NB4 (cell line): ENCODE measurements at regions not wholly inside any gene's neighbourhood (a gene's known extent, or its start where the extent isn't known, plus 50 kb on each side); places are given as distances from the start of the nearest gene placed in this dataset.

Experiments
- DNase-seq: peaks from one replicate; pipeline ENCODE4 v3.0.0; 2010; ENCODE audit warnings: low read depth
- H3K4me3 ChIP-seq: one replicate; pipeline ENCODE4 v1.5.1; 2011; ENCODE audit warnings: mild to moderate bottlenecking, low read depth, low read length, moderate library complexity
- MYC ChIP-seq: IDR thresholded peaks from 2 replicates; pipeline ENCODE4 v1.6.1; 2011; ENCODE audit warnings: low read depth, low read length
- POLR2A ChIP-seq: IDR thresholded peaks from 2 replicates; pipeline ENCODE4 v1.6.1; 2011; ENCODE audit warnings: mild to moderate bottlenecking; ENCODE audit not compliant: insufficient read length; ENCODE audit errors: extremely low read depth
- TF ChIP-seq, protein P1 (sequence below): IDR thresholded peaks from one replicate; pipeline ENCODE4 v1.5.1; 2012; ENCODE audit warnings: low read depth, low read length
- TF ChIP-seq, protein P2 (sequence below): IDR thresholded peaks from 2 replicates; pipeline ENCODE4 v1.6.1; 2011; ENCODE audit warnings: low read depth, low read length

DNA sequence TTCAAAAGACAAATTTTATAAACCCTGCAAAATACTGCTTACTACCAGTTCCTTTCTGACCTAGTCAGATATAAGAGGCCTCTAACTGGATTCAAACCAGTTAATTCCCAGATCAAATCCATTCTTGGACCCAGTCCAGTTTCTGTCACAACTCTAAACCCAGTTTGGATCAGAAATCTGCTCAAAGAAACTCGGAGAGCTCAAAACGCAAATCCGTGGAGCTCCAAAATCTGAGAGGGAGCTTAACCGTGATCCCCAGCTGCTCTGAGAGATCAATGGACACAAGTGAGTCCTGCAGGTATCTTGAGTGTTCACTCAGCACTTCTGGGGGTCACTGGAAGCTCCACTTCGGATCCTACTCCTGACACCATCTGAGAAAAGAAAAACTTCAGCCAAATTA lies 348.1 kb upstream of the PTGER4 start:
- TF ChIP-seq, protein P1, sequence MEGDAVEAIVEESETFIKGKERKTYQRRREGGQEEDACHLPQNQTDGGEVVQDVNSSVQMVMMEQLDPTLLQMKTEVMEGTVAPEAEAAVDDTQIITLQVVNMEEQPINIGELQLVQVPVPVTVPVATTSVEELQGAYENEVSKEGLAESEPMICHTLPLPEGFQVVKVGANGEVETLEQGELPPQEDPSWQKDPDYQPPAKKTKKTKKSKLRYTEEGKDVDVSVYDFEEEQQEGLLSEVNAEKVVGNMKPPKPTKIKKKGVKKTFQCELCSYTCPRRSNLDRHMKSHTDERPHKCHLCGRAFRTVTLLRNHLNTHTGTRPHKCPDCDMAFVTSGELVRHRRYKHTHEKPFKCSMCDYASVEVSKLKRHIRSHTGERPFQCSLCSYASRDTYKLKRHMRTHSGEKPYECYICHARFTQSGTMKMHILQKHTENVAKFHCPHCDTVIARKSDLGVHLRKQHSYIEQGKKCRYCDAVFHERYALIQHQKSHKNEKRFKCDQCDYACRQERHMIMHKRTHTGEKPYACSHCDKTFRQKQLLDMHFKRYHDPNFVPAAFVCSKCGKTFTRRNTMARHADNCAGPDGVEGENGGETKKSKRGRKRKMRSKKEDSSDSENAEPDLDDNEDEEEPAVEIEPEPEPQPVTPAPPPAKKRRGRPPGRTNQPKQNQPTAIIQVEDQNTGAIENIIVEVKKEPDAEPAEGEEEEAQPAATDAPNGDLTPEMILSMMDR, result no peak
- TF ChIP-seq POLR2A, result no peak
- DNase-seq, result no peak
- H3K4me3 ChIP-seq, result no peak overlapping the region

DNA sequence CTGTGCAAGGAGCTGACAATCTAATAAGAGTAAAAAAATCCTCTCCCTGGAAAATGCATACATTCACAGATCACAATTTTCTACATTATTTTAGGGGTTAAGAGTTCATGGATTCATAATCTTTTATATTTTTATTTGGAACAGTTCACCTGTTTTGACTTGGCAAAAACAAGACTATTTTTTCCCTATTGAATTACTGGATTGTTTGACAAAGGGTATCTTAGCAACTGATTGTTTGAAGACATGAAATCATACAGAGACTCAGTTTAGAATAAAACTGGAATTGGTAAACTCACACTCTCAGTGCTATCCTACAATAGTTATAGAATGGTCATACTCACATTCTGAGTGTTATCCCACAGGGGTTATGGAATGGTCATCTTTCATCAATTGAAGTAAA lies 358.2 kb upstream of the PTGER4 start:
- TF ChIP-seq, protein P2, sequence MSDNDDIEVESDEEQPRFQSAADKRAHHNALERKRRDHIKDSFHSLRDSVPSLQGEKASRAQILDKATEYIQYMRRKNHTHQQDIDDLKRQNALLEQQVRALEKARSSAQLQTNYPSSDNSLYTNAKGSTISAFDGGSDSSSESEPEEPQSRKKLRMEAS, result no peak
- TF ChIP-seq POLR2A (no peak), MYC (no peak)
- TF ChIP-seq, protein P1, result no peak
- no peak overlapping the region for H3K4me3 ChIP-seq
- DNase-seq, result no peak

DNA sequence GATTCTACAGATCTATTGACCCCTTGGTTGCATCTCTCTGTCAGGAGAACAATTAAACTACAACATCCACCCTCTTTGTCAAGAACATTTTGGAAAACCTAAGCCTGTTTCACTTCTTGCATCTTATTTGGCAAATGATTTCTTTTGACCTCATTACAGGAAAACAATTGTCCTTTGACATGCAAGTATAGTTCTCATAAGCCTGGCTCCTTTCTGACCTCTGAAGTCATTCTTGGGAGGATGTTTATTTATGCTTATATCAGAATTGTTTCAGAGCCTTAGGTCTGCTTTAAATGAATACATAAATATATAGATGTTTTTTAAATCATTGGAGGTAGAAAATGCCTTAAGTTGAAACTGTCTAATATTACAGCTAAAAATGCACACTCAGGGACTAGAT lies 361.3 kb upstream of the PTGER4 start:
- TF ChIP-seq, protein P2, result no peak
- TF ChIP-seq, protein P1, result no peak
- no peak for TF ChIP-seq POLR2A
- TF ChIP-seq MYC, result no peak
- DNase-seq, result no peak
- H3K4me3 ChIP-seq, result no peak overlapping the region

DNA sequence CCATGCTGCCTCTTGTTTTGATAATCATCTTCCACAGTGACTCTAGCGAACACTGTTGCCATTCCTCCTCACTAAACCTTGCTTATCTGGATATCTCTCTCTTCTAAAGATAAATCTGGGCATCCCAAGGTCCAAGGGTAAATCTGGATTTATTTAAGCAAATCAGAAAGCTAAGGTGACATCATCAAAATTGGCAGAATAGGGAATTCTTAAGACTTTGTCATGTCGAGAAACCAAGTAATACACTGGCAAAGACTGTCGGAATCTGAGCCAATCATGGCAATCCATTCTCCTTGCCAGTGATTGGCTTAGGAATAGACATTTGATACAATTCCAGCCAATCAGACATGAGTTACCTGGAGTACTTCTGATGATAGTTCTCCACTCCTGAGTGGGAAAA lies 362.7 kb upstream of the PTGER4 start:
- no peak overlapping the region for H3K4me3 ChIP-seq
- no peak for DNase-seq
- TF ChIP-seq, protein P2, result no peak
- no peak for TF ChIP-seq MYC
- TF ChIP-seq, protein P1, result no peak
- TF ChIP-seq POLR2A, result no peak

DNA sequence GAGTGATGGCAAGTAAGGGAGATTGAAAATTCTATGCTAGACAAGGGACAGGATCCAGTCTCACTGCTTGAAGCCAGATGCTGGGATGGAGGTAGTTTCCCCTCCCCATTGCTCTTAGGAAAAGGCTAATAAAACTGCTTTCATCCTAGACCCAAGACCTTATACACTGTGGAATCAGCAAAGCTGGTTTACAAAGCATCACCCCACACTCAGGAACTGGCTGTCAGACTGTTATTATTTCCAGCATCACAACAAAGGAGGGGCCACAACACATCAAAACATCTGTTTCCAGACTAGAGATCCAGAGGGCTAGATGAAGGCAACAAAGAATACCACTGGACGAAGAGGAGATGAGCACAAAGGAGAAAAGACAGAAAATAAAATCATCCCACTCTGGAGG lies 364.6 kb upstream of the PTGER4 start:
- TF ChIP-seq, protein P1, result no peak
- TF ChIP-seq POLR2A (no peak), MYC (no peak)
- TF ChIP-seq, protein P2, result no peak
- DNase-seq, result no peak
- no peak overlapping the region for H3K4me3 ChIP-seq

DNA sequence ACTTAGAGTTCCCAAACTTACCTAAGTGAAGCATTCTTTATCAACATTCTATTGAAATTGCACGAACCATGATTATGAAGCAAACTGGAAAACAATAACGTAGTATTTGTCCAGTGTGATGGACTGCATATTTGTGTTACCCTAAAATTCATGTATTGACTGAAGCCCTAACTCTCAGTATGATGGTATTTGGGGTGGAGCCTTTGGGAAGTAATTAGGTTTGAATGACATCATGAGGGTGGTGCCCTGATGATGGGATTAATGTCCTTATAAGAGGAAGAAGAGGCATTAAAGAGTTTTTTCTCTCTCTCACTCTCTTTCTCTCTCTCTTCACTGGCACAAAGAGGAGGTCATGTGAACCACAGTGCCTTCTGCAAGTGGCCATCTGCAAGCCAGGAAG lies 365.4 kb upstream of the PTGER4 start:
- no peak for DNase-seq
- H3K4me3 ChIP-seq, result no peak overlapping the region
- TF ChIP-seq, protein P1, result no peak
- TF ChIP-seq MYC, result no peak
